Trophoblast cell (in vitro differentiated cells and primary cell): ENCODE measurements at regions not wholly inside any gene's neighbourhood (a gene's known extent, or its start where the extent isn't known, plus 50 kb on each side); places are given as distances from the start of the nearest gene placed in this dataset.

Experiments
- DNase-seq, 2 donors: peaks; one replicate each; pipeline ENCODE4 v3.0.0-alpha.2; 2016
- H2AFZ ChIP-seq: 2 replicates; pipeline ENCODE4 v1.6.1; 2013; ENCODE audit warnings: low read length, moderate library complexity, mild to moderate bottlenecking; ENCODE audit not compliant: insufficient read depth, poor library complexity
- H2AK5ac ChIP-seq: 2 replicates; pipeline ENCODE4 v1.6.1; 2013; ENCODE audit warnings: mild to moderate bottlenecking, low read length
- H2BK120ac ChIP-seq: 2 replicates; pipeline ENCODE4 v1.6.1; 2013; ENCODE audit warnings: low read length, mild to moderate bottlenecking, moderate library complexity; ENCODE audit not compliant: insufficient read depth, poor library complexity
- H2BK12ac ChIP-seq: 2 replicates; pipeline ENCODE4 v1.6.1; 2013; ENCODE audit warnings: mild to moderate bottlenecking, low read length, moderate library complexity
- H2BK5ac ChIP-seq: 2 replicates; pipeline ENCODE4 v1.6.1; 2013; ENCODE audit warnings: low read length, low read depth, moderate library complexity, mild to moderate bottlenecking; ENCODE audit not compliant: poor library complexity
- H3K14ac ChIP-seq: 2 replicates; pipeline ENCODE4 v1.6.1; 2013; ENCODE audit warnings: mild to moderate bottlenecking, low read length
- H3K18ac ChIP-seq: 2 replicates; pipeline ENCODE4 v1.6.1; 2013; ENCODE audit warnings: mild to moderate bottlenecking, low read length
- H3K23ac ChIP-seq: 2 replicates; pipeline ENCODE4 v1.6.1; 2013; ENCODE audit warnings: low read length
- H3K27ac ChIP-seq: 2 replicates; pipeline ENCODE4 v1.5.1; 2013; ENCODE audit warnings: low read depth, mild to moderate bottlenecking, inconsistent platforms, low read length, moderate library complexity
- H3K27me3 ChIP-seq: 2 replicates; pipeline ENCODE4 v1.6.1; 2013; ENCODE audit warnings: inconsistent platforms, mild to moderate bottlenecking, low read length, moderate library complexity; ENCODE audit not compliant: insufficient read depth
- H3K36me3 ChIP-seq, 2 experiments: 1 replicate in 1 of 2; 2 replicates in 1 of 2; pipeline ENCODE4 v1.6.1; 2013; ENCODE audit warnings: low read length in 2 of 2, mild to moderate bottlenecking in 2 of 2, moderate library complexity in 1 of 2; ENCODE audit not compliant: insufficient read depth in 2 of 2, control insufficient read depth in 1 of 2
- H3K4ac ChIP-seq: 2 replicates; pipeline ENCODE4 v1.6.1; 2013; ENCODE audit warnings: low read depth, mild to moderate bottlenecking, low read length, moderate library complexity
- H3K4me1 ChIP-seq, 2 experiments: 1 replicate in 1 of 2; 2 replicates in 1 of 2; pipeline ENCODE4 v1.6.1; 2013; ENCODE audit warnings: low read length in 2 of 2, mild to moderate bottlenecking in 2 of 2, moderate library complexity in 1 of 2; ENCODE audit not compliant: insufficient read depth in 2 of 2, control insufficient read depth in 1 of 2
- H3K4me2 ChIP-seq: 2 replicates; pipeline ENCODE4 v1.6.1; 2013; ENCODE audit warnings: inconsistent platforms, mild to moderate bottlenecking, low read length, moderate library complexity
- H3K4me3 ChIP-seq: 2 replicates; pipeline ENCODE4 v1.5.1; 2013; ENCODE audit warnings: mild to moderate bottlenecking, low read depth, low read length, inconsistent platforms
- H3K79me1 ChIP-seq: one replicate; pipeline ENCODE4 v1.6.1; 2013; ENCODE audit warnings: low read length
- H3K79me2 ChIP-seq: 2 replicates; pipeline ENCODE4 v1.6.1; 2013; ENCODE audit warnings: low read length, mild to moderate bottlenecking; ENCODE audit not compliant: control insufficient read depth, insufficient read depth, poor library complexity
- H3K9ac ChIP-seq: 2 replicates; pipeline ENCODE4 v1.6.1; 2013; ENCODE audit warnings: mild to moderate bottlenecking, low read length
- H3K9me3 ChIP-seq: 2 replicates; pipeline ENCODE4 v1.6.1; 2013; ENCODE audit warnings: low read depth, mild to moderate bottlenecking, control low read depth, inconsistent platforms, low read length; ENCODE audit not compliant: insufficient read depth
- H4K12ac ChIP-seq: 2 replicates; pipeline ENCODE4 v1.6.1; 2013; ENCODE audit warnings: low read depth, mild to moderate bottlenecking, low read length, moderate library complexity
- H4K8ac ChIP-seq: 2 replicates; pipeline ENCODE4 v1.6.1; 2013; ENCODE audit warnings: low read depth, mild to moderate bottlenecking, low read length, moderate library complexity
- H4K91ac ChIP-seq: one replicate; pipeline ENCODE4 v1.6.1; 2013; ENCODE audit warnings: low read depth, mild to moderate bottlenecking, low read length, moderate library complexity
- WGBS: extraction: QIAGEN DNeasy Blood & Tissue Kit; methylation state at CpG from one replicate; pipeline ENCODE4 v1.1.7; 2013; ENCODE audit warnings: missing lambda C conversion rate; ENCODE audit not compliant: insufficient read length, insufficient coverage; ENCODE audit errors: extremely low coverage; 5-methylcytosine and 5-hydroxymethylcytosine counted together

GRCh38 chr1:184283999-184284398 lies 102.8 kb upstream of the C1orf21 start:
- H3K18ac ChIP-seq: no peak overlapping the region
- no peak overlapping the region for H2BK5ac ChIP-seq
- DNase-seq: no peak
- H3K79me1 ChIP-seq: no peaks in the 10 kb centered on the region
- H4K12ac ChIP-seq: no peak overlapping the region
- H2AK5ac ChIP-seq: no peak overlapping the region
- peaks cover 14% of the 10 kb centered on the region for H3K9me3 ChIP-seq
- H3K4me3 ChIP-seq: no peak overlapping the region
- no peak overlapping the region for H3K9ac ChIP-seq
- H3K4me2 ChIP-seq: no peak overlapping the region
- no peaks in the 10 kb centered on the region for H3K79me2 ChIP-seq
- no peak overlapping the region for H2BK12ac ChIP-seq
- H3K4ac ChIP-seq: no peak overlapping the region
- H3K27me3 ChIP-seq: no peaks in the 10 kb centered on the region
- H3K36me3 ChIP-seq: no peaks in the 10 kb centered on the region
- no peak overlapping the region for H4K8ac ChIP-seq
- no peak overlapping the region for H3K27ac ChIP-seq
- no peak overlapping the region for H3K23ac ChIP-seq
- no peak overlapping the region for H2AFZ ChIP-seq
- no peak overlapping the region for H4K91ac ChIP-seq
- H3K4me1 ChIP-seq: no peaks in the 10 kb centered on the region
- H2BK120ac ChIP-seq: no peak overlapping the region
- no CpG with 5 or more reads among the region's 1 CpG for WGBS
- H3K14ac ChIP-seq: no peak overlapping the region

- Histone ChIP-seq H3K36me3 (peaks cover 0 to under 1% of the 10 kb centered on the region in 2 experiments), H4K12ac (no peak overlapping the region), H3K23ac (no peak overlapping the region), H2BK5ac (no peak overlapping the region), H3K79me2 (no peaks in the 10 kb centered on the region), H4K8ac (no peak overlapping the region), H3K9me3 (peaks cover 17% of the 10 kb centered on the region), H3K79me1 (no peaks in the 10 kb centered on the region), H2BK120ac (no peak overlapping the region), H3K27ac (no peak overlapping the region), H4K91ac (no peak overlapping the region), H3K27me3 (no peaks in the 10 kb centered on the region), H3K4ac (no peak overlapping the region), H3K9ac (no peak overlapping the region), H2AFZ (no peak overlapping the region), H3K4me3 (no peak overlapping the region), H3K14ac (no peak overlapping the region), H3K18ac (no peak overlapping the region), H2BK12ac (no peak overlapping the region), H3K4me1 (no peaks in the 10 kb centered on the region), H2AK5ac (no peak overlapping the region), H3K4me2 (no peak overlapping the region)
- no CpG with 5 or more reads among the region's 1 CpG for WGBS
- no peak for DNase-seq
Measured at GRCh38 chr1:184284900-184285299, 101.9 kb upstream of the C1orf21 start.

GRCh38 chr1:184285401-184286087 lies 101.3 kb upstream of the C1orf21 start:
- H2AK5ac ChIP-seq: no peak overlapping the region
- H2AFZ ChIP-seq: no peak overlapping the region
- no peaks in the 10 kb centered on the region for H3K27me3 ChIP-seq
- H3K9ac ChIP-seq: no peak overlapping the region
- no peak overlapping the region for H3K23ac ChIP-seq
- H3K4ac ChIP-seq: no peak overlapping the region
- H3K4me2 ChIP-seq: no peak overlapping the region
- H4K8ac ChIP-seq: no peak overlapping the region
- H3K4me1 ChIP-seq: no peaks in the 10 kb centered on the region
- H3K9me3 ChIP-seq: peaks cover 21% of the 10 kb centered on the region
- no peaks in the 10 kb centered on the region for H3K79me1 ChIP-seq
- peak; percentile 45 to 73 for DNase-seq
- no CpG with 5 or more reads among the region's 4 CpGs for WGBS
- H2BK5ac ChIP-seq: no peak overlapping the region
- H3K36me3 ChIP-seq: peaks cover 0 to 5% of the 10 kb centered on the region in 2 experiments
- no peaks in the 10 kb centered on the region for H3K79me2 ChIP-seq
- H2BK12ac ChIP-seq: no peak overlapping the region
- no peak overlapping the region for H3K14ac ChIP-seq
- no peak overlapping the region for H2BK120ac ChIP-seq
- no peak overlapping the region for H3K18ac ChIP-seq
- H4K12ac ChIP-seq: no peak overlapping the region
- no peak overlapping the region for H4K91ac ChIP-seq
- H3K27ac ChIP-seq: no peak overlapping the region
- no peak overlapping the region for H3K4me3 ChIP-seq

GRCh38 chr1:184287001-184287400 lies 99.8 kb upstream of the C1orf21 start:
- Histone ChIP-seq H3K36me3 (peaks cover 0 to 5% of the 10 kb centered on the region in 2 experiments), H4K91ac (no peak overlapping the region), H3K79me2 (no peaks in the 10 kb centered on the region), H3K4me2 (no peak overlapping the region), H3K4me1 (no peaks in the 10 kb centered on the region), H3K18ac (no peak overlapping the region), H3K23ac (no peak overlapping the region), H3K27me3 (no peaks in the 10 kb centered on the region), H3K4me3 (no peak overlapping the region), H4K12ac (no peak overlapping the region), H3K79me1 (no peaks in the 10 kb centered on the region), H3K9me3 (peaks cover 23% of the 10 kb centered on the region), H3K27ac (no peak overlapping the region), H2AFZ (no peak overlapping the region), H4K8ac (no peak overlapping the region), H2BK12ac (no peak overlapping the region), H2AK5ac (no peak overlapping the region), H3K14ac (no peak overlapping the region), H3K9ac (no peak overlapping the region), H3K4ac (no peak overlapping the region), H2BK120ac (no peak overlapping the region), H2BK5ac (no peak overlapping the region)
- peak in 1 of 2 donors; percentile 26 for DNase-seq
- WGBS: no CpG with 5 or more reads among the region's 8 CpGs
